Fibroblast of pulmonary artery (primary cell): ENCODE measurements at regions not wholly inside any gene's neighbourhood (a gene's known extent, or its start where the extent isn't known, plus 50 kb on each side); places are given as distances from the start of the nearest gene placed in this dataset.
A peak's percentile ranks its signal among the peaks of the same experiment; 100 is the strongest.

ENCODE experiments used
- DNase-seq: peaks from one replicate; pipeline ENCODE4 v3.0.0-alpha.2; 2010; ENCODE audit warnings: low read depth
- H3K4me3 ChIP-seq: replicated peaks from 2 replicates; pipeline ENCODE4 v1.5.1; 2011; ENCODE audit warnings: low read depth, mild to moderate bottlenecking, control low read depth, low read length, moderate library complexity
- CTCF ChIP-seq: IDR thresholded peaks from 2 replicates; pipeline ENCODE4 v1.5.1; 2011; ENCODE audit warnings: mild to moderate bottlenecking, control low read depth, low read length, inconsistent platforms; ENCODE audit errors: missing control alignments

- H3K4me3 ChIP-seq: no peak overlapping the region
- TF ChIP-seq CTCF: no peak
- DNase-seq: no peak
Observed at GRCh38 chr3:57009802-57010201, 50.7 kb upstream of the SPATA12 start.

GRCh38 chr3:57009367-57009766, 51.1 kb upstream of the SPATA12 start:
- no peak for DNase-seq
- no peak for TF ChIP-seq CTCF
- no peak overlapping the region for H3K4me3 ChIP-seq

DNA sequence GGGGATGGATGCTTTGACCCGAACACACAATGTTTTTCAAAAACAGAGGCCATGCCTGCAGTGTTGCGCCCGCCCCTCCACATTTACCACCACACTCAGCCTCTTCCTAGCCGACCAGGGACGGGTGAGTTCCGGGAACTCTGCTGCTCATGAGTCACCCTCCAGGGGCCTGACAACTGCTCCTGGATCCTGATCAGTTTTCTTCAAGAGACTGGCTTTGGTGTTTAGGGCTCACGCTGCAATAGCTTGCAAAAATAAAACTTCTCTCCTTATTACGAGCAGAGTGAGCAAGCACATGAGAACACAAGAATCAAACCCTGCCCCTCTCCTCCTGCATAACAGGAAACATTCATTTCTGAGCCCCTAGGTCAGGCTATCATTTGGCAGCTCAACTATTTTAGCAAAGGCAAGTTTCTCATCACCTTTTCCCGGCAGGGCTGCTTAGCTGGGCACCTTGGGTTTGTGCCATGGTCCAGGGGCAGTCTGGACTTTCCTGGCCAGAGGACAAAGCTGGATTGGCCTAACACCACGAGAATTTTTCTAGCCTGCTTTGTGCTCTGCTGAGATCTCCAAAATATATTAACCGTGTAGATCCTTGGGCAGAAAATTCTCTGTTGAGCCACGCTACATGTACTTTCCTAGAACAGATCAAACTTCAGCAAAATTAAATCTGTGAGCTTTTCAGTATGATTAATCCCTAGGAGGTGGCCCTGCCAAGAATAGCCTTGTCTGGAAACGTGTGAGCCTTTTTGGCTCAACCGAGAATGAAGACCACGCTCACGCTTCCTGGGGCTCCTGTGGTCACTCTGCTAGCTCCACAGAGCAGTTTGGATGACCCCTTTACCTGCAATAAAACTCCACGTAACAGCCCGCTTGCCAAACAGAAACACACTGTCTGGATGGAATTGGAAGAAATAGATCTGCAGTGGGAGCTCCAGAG, 52.7 kb upstream of the SPATA12 start:
- H3K4me3 ChIP-seq: no peak overlapping the region
- peak; percentile 88 for DNase-seq
- no peak for TF ChIP-seq CTCF

GRCh38 chr3:57006949-57007419, 53.5 kb upstream of the SPATA12 start:
- no peak overlapping the region for H3K4me3 ChIP-seq
- peak; percentile 33 for TF ChIP-seq CTCF
- DNase-seq: peak; percentile 30

- H3K4me3 ChIP-seq: no peak overlapping the region
- TF ChIP-seq CTCF: no peak
- DNase-seq: no peak
Observed at GRCh38 chr3:57006179-57006657, 54.2 kb upstream of the SPATA12 start.

GRCh38 chr3:57004229-57004628, 56.2 kb upstream of the SPATA12 start:
- no peak for TF ChIP-seq CTCF
- no peak for DNase-seq
- no peak overlapping the region for H3K4me3 ChIP-seq
